GM21360 (cell line): ENCODE measurements at regions not wholly inside any gene's neighbourhood (a gene's known extent, or its start where the extent isn't known, plus 50 kb on each side); places are given as distances from the start of the nearest gene placed in this dataset.

Experiments
- ATAC-seq: cut with Tn5 transposase; IDR thresholded peaks from one replicate; pipeline ENCODE4 v1.9.1; 2021; ENCODE audit warnings: mild to moderate bottlenecking, moderate library complexity; ENCODE audit not compliant: unreplicated experiment

GRCh38 chr10:2870654-2871053, 196.7 kb upstream of the PFKP start:
- no peak for ATAC-seq

- no peak for ATAC-seq
Observed at GRCh38 chr10:2867788-2868299, 199.5 kb upstream of the PFKP start.

- ATAC-seq: no peak
Observed at GRCh38 chr10:2866569-2866968, 200.8 kb upstream of the PFKP start.

GRCh38 chr10:2861632-2862210, 205.6 kb upstream of the PFKP start:
- ATAC-seq: no peak

GRCh38 chr10:2858452-2858851, 208.9 kb upstream of the PFKP start:
- ATAC-seq: no peak

- ATAC-seq: no peak
Observed at GRCh38 chr10:2856598-2856997, 210.8 kb upstream of the PFKP start.

GRCh38 chr10:2852574-2853323, 214.6 kb upstream of the PFKP start:
- no peak for ATAC-seq

- no peak for ATAC-seq
Observed at GRCh38 chr10:2851566-2851965, 215.8 kb upstream of the PFKP start.

- ATAC-seq: no peak
Observed at GRCh38 chr10:2850202-2850601, 217.1 kb upstream of the PFKP start.

GRCh38 chr10:2844925-2845324, 222.4 kb upstream of the PFKP start:
- ATAC-seq: no peak

GRCh38 chr10:2839081-2839725, 228.1 kb upstream of the PFKP start:
- ATAC-seq: no peak

- ATAC-seq: no peak
Observed at GRCh38 chr10:2837674-2838073, 229.7 kb upstream of the PFKP start.

- no peak for ATAC-seq
Observed at GRCh38 chr10:2836921-2837662, 230.3 kb upstream of the PFKP start.

- ATAC-seq: no peak
Observed at GRCh38 chr10:2834214-2834613, 233.1 kb upstream of the PFKP start.

GRCh38 chr10:2831509-2831908, 235.8 kb upstream of the PFKP start:
- no peak for ATAC-seq

GRCh38 chr10:2828741-2829140, 238.6 kb upstream of the PFKP start:
- ATAC-seq: no peak

GRCh38 chr10:2826675-2827074, 240.7 kb upstream of the PFKP start:
- ATAC-seq: no peak

GRCh38 chr10:2825841-2826240, 241.5 kb upstream of the PFKP start:
- no peak for ATAC-seq

GRCh38 chr10:2817940-2818636, 249.3 kb upstream of the PFKP start:
- no peak for ATAC-seq

GRCh38 chr10:2813693-2814092, 253.7 kb upstream of the PFKP start:
- no peak for ATAC-seq

- ATAC-seq: no peak
Observed at GRCh38 chr10:2813286-2813685, 254.1 kb upstream of the PFKP start.
